GM21717 (cell line): ENCODE measurements at regions not wholly inside any gene's neighbourhood (a gene's known extent, or its start where the extent isn't known, plus 50 kb on each side); places are given as distances from the start of the nearest gene placed in this dataset.

Experiments used
- ATAC-seq: cut with Tn5 transposase; IDR thresholded peaks from one replicate; pipeline ENCODE4 v1.9.1; 2021; ENCODE audit warnings: mild to moderate bottlenecking, moderate library complexity; ENCODE audit not compliant: unreplicated experiment

GRCh38 chr18:45556222-45556621, 59.1 kb upstream of the SLC14A2 start:
- ATAC-seq, result no peak

GRCh38 chr18:45557287-45557686, 58.0 kb upstream of the SLC14A2 start:
- ATAC-seq, result no peak

GRCh38 chr18:45557779-45558178, 57.5 kb upstream of the SLC14A2 start:
- ATAC-seq, result no peak

- no peak for ATAC-seq
Observed at GRCh38 chr18:45559258-45559657, 56.0 kb upstream of the SLC14A2 start.

GRCh38 chr18:45560870-45561269, 54.4 kb upstream of the SLC14A2 start:
- ATAC-seq, result no peak

GRCh38 chr18:45562567-45563479, 52.5 kb upstream of the SLC14A2 start:
- ATAC-seq, result no peak

GRCh38 chr18:45565280-45565970, 49.9 kb upstream of the SLC14A2 start:
- ATAC-seq, result no peak
